ENCODE measurements at regions not wholly inside any gene's neighbourhood (a gene's known extent, or its start where the extent isn't known, plus 50 kb on each side); places are given as distances from the start of the nearest gene placed in this dataset.

- Histone ChIP-seq H3K4me3 (ENCODE audit: low read depth, low read length) (no peak overlapping the region), H3K4me1 (ENCODE audit: control insufficient read depth, insufficient read depth, low read length) (no peaks in the 10 kb centered on the region), H3K27ac (ENCODE audit: extremely low read depth, low read depth, low read length) (no peak overlapping the region), H3K36me3 (ENCODE audit: control insufficient read depth in 2 of 2, insufficient read depth in 1 of 2, low read length in 2 of 2) (no peaks in the 10 kb centered on the region), H3K9me3 (ENCODE audit: control insufficient read depth, insufficient read depth, low read depth, low read length) (no peaks in the 10 kb centered on the region)
- ChIA-PET POLR2A (no interaction called here), CTCF (no interaction called here)
- TF ChIP-seq, protein P1, sequence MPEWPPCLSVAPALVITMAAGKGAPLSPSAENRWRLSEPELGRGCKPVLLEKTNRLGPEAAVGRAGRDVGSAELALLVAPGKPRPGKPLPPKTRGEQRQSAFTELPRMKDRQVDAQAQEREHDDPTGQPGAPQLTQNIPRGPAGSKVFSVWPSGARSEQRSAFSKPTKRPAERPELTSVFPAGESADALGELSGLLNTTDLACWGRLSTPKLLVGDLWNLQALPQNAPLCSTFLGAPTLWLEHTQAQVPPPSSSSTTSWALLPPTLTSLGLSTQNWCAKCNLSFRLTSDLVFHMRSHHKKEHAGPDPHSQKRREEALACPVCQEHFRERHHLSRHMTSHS (tag by site-specific recombination; IDR thresholded peaks at IDR 0.05): no peak
Observed at GRCh38 chr16:7887316-7887715, 554.7 kb downstream of the RBFOX1 start.

DNA sequence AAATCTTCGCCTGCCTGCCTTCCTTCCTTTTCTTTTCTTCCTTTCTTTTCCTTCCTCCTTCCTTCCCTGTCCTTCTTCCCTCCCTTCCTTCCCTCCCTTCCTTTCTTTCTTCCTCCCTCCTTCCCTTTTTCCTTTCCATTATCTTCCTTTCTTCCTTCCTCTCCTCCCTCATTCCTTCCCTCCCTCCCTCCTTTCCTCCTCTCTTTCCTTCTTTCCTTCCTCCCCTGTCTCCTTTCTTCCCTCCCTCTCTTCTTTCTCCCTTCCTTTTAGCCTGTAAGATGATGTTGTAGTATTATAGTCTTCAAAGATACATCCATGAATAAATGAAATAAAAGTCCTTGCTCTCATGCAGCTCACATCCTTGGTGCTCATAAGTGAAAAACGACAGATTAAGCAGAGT lies 539.3 kb downstream of the RBFOX1 start:
- no peak overlapping the region for H3K4me3 ChIP-seq (ENCODE audit: low read depth, low read length)
- H3K4me1 ChIP-seq (ENCODE audit: control insufficient read depth, insufficient read depth, low read length): no peaks in the 10 kb centered on the region
- no peaks in the 10 kb centered on the region for H3K36me3 ChIP-seq (ENCODE audit: control insufficient read depth in 2 of 2, insufficient read depth in 1 of 2, low read length in 2 of 2)
- no peak for TF ChIP-seq EGR2 (tag by site-specific recombination; IDR thresholded peaks at IDR 0.05; ENCODE audit: low read depth)
- no peak for TF ChIP-seq SALL2 (tag by site-specific recombination; IDR thresholded peaks at IDR 0.05; ENCODE audit: borderline replicate concordance)
- TF ChIP-seq, protein P2, sequence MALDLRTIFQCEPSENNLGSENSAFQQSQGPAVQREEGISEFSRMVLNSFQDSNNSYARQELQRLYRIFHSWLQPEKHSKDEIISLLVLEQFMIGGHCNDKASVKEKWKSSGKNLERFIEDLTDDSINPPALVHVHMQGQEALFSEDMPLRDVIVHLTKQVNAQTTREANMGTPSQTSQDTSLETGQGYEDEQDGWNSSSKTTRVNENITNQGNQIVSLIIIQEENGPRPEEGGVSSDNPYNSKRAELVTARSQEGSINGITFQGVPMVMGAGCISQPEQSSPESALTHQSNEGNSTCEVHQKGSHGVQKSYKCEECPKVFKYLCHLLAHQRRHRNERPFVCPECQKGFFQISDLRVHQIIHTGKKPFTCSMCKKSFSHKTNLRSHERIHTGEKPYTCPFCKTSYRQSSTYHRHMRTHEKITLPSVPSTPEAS (tag by site-specific recombination; IDR thresholded peaks at IDR 0.05): no peak
- no peak for TF ChIP-seq ZNF416 (tag by site-specific recombination; IDR thresholded peaks at IDR 0.05)
- TF ChIP-seq, protein P3, sequence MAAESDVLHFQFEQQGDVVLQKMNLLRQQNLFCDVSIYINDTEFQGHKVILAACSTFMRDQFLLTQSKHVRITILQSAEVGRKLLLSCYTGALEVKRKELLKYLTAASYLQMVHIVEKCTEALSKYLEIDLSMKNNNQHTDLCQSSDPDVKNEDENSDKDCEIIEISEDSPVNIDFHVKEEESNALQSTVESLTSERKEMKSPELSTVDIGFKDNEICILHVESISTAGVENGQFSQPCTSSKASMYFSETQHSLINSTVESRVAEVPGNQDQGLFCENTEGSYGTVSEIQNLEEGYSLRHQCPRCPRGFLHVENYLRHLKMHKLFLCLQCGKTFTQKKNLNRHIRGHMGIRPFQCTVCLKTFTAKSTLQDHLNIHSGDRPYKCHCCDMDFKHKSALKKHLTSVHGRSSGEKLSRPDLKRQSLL (tag by site-specific recombination; IDR thresholded peaks at IDR 0.05): no peak
- no peak for TF ChIP-seq ZNF501 (tag by site-specific recombination; IDR thresholded peaks at IDR 0.05)
- no peak for TF ChIP-seq ZNF670 (tag by site-specific recombination; IDR thresholded peaks at IDR 0.05; ENCODE audit: low read depth)
- TF ChIP-seq ZNF175 (tag by site-specific recombination; IDR thresholded peaks at IDR 0.05): no peak
- TF ChIP-seq ZNF184 (tag by site-specific recombination; IDR thresholded peaks at IDR 0.05): no peak
- POLR2A ChIA-PET: no interaction called here
- no peak overlapping the region for H3K27ac ChIP-seq (ENCODE audit: extremely low read depth, low read depth, low read length)
- CTCF ChIA-PET: interaction anchor here (0.7 kb wide), 1 partner anchor 92 kb away, joined by 3 read pairs; no protein-coding TSS in a partner anchor
- no peaks in the 10 kb centered on the region for H3K9me3 ChIP-seq (ENCODE audit: control insufficient read depth, insufficient read depth, low read depth, low read length)

GRCh38 chr16:7871371-7871770 lies 538.7 kb downstream of the RBFOX1 start:
- POLR2A ChIA-PET: no interaction called here
- Histone ChIP-seq H3K4me1 (ENCODE audit: control insufficient read depth, insufficient read depth, low read length) (no peaks in the 10 kb centered on the region), H3K36me3 (ENCODE audit: control insufficient read depth in 2 of 2, insufficient read depth in 1 of 2, low read length in 2 of 2) (no peaks in the 10 kb centered on the region), H3K4me3 (ENCODE audit: low read depth, low read length) (no peak overlapping the region), H3K9me3 (ENCODE audit: control insufficient read depth, insufficient read depth, low read depth, low read length) (no peaks in the 10 kb centered on the region), H3K27ac (ENCODE audit: extremely low read depth, low read depth, low read length) (no peak overlapping the region)
- CTCF ChIA-PET: interaction anchor here (0.5 kb wide), 1 partner anchor 83 kb away, joined by 4 read pairs; no protein-coding TSS in a partner anchor
- TF ChIP-seq ZNF544 (tag by site-specific recombination; IDR thresholded peaks at IDR 0.05): no peak
- TF ChIP-seq GLI4 (tag by site-specific recombination; IDR thresholded peaks at IDR 0.05): no peak
- TF ChIP-seq, protein P4, sequence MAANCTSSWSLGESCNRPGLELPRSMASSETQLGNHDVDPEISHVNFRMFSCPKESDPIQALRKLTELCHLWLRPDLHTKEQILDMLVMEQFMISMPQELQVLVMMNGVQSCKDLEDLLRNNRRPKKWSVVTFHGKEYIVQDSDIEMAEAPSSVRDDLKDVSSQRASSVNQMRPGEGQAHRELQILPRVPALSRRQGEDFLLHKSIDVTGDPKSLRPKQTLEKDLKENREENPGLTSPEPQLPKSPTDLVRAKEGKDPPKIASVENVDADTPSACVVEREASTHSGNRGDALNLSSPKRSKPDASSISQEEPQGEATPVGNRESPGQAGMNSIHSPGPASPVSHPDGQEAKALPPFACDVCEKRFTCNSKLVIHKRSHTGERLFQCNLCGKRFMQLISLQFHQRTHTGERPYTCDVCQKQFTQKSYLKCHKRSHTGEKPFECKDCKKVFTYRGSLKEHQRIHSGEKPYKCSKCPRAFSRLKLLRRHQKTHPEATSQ (tag by site-specific recombination; IDR thresholded peaks at IDR 0.05): no peak
- TF ChIP-seq, protein P5, sequence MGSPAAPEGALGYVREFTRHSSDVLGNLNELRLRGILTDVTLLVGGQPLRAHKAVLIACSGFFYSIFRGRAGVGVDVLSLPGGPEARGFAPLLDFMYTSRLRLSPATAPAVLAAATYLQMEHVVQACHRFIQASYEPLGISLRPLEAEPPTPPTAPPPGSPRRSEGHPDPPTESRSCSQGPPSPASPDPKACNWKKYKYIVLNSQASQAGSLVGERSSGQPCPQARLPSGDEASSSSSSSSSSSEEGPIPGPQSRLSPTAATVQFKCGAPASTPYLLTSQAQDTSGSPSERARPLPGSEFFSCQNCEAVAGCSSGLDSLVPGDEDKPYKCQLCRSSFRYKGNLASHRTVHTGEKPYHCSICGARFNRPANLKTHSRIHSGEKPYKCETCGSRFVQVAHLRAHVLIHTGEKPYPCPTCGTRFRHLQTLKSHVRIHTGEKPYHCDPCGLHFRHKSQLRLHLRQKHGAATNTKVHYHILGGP (tag by site-specific recombination; IDR thresholded peaks at IDR 0.05): no peak
- no peak for TF ChIP-seq ZNF530 (tag by site-specific recombination; IDR thresholded peaks at IDR 0.05; ENCODE audit: low read depth)
- no peak for TF ChIP-seq ZNF624 (tag by site-specific recombination; IDR thresholded peaks at IDR 0.05)
- TF ChIP-seq ZNF324 (tag by site-specific recombination; IDR thresholded peaks at IDR 0.05): no peak
- TF ChIP-seq ZNF654 (tag by site-specific recombination; IDR thresholded peaks at IDR 0.05; ENCODE audit: low read depth): no peak
- no peak for TF ChIP-seq ZNF121 (tag by site-specific recombination; IDR thresholded peaks at IDR 0.05)
- no peak for TF ChIP-seq ZNF830 (tag by site-specific recombination; IDR thresholded peaks at IDR 0.05; ENCODE audit: low read depth)
- TF ChIP-seq, protein P6, sequence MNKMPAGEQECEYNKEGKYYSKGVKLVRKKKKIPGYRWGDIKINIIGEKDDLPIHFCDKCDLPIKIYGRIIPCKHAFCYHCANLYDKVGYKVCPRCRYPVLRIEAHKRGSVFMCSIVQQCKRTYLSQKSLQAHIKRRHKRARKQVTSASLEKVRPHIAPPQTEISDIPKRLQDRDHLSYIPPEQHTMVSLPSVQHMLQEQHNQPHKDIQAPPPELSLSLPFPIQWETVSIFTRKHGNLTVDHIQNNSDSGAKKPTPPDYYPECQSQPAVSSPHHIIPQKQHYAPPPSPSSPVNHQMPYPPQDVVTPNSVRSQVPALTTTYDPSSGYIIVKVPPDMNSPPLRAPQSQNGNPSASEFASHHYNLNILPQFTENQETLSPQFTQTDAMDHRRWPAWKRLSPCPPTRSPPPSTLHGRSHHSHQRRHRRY (tag by site-specific recombination; IDR thresholded peaks at IDR 0.05): no peak
- TF ChIP-seq, protein P3 (tag by site-specific recombination; IDR thresholded peaks at IDR 0.05): no peak
